Cardiac fibroblast (primary cell): ENCODE measurements at regions not wholly inside any gene's neighbourhood (a gene's known extent, or its start where the extent isn't known, plus 50 kb on each side); places are given as distances from the start of the nearest gene placed in this dataset.

ENCODE experiments used
- DNase-seq, 2 donors: peaks; one replicate each; pipeline versions ENCODE4 v3.0.0 to v3.0.0-alpha.2; 2010; ENCODE audit warnings: low read depth in 2 of 2
- H3K4me3 ChIP-seq, 2 donors: replicated peaks in 1 of 2; 1 replicate in 1 of 2; 2 replicates in 1 of 2; pipeline ENCODE4 v1.5.1; 2011; ENCODE audit warnings: low read depth in 2 of 2, low read length in 2 of 2, mild to moderate bottlenecking in 2 of 2, moderate library complexity in 1 of 2
- TF ChIP-seq, protein P1 (sequence below): IDR thresholded peaks from one replicate; pipeline ENCODE4 v1.5.1; 2011; ENCODE audit warnings: low read depth, mild to moderate bottlenecking, low read length, inconsistent platforms

DNA sequence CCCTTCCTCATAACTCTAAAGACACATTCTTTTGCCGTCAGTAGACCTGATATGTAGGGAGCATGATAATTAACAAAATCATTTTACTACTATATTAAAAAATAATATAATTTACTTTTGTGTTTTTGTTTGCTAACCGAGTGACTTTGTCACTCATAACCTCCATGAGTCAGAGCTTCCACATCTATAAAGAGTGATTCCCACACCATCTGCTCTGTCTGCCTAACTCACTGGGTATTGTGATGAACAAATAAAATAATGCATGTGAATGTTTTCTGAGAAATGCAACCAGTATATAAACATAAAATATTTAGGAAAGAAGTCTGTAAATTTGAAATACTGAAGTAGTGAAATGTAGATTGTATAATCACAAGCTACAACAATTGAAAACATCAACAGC, 123.4 kb upstream of the DSEL start:
- H3K4me3 ChIP-seq = no peak overlapping the region
- TF ChIP-seq, protein P1, sequence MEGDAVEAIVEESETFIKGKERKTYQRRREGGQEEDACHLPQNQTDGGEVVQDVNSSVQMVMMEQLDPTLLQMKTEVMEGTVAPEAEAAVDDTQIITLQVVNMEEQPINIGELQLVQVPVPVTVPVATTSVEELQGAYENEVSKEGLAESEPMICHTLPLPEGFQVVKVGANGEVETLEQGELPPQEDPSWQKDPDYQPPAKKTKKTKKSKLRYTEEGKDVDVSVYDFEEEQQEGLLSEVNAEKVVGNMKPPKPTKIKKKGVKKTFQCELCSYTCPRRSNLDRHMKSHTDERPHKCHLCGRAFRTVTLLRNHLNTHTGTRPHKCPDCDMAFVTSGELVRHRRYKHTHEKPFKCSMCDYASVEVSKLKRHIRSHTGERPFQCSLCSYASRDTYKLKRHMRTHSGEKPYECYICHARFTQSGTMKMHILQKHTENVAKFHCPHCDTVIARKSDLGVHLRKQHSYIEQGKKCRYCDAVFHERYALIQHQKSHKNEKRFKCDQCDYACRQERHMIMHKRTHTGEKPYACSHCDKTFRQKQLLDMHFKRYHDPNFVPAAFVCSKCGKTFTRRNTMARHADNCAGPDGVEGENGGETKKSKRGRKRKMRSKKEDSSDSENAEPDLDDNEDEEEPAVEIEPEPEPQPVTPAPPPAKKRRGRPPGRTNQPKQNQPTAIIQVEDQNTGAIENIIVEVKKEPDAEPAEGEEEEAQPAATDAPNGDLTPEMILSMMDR = no peak
- DNase-seq = peak in 1 of 2 donors; percentile 26

DNA sequence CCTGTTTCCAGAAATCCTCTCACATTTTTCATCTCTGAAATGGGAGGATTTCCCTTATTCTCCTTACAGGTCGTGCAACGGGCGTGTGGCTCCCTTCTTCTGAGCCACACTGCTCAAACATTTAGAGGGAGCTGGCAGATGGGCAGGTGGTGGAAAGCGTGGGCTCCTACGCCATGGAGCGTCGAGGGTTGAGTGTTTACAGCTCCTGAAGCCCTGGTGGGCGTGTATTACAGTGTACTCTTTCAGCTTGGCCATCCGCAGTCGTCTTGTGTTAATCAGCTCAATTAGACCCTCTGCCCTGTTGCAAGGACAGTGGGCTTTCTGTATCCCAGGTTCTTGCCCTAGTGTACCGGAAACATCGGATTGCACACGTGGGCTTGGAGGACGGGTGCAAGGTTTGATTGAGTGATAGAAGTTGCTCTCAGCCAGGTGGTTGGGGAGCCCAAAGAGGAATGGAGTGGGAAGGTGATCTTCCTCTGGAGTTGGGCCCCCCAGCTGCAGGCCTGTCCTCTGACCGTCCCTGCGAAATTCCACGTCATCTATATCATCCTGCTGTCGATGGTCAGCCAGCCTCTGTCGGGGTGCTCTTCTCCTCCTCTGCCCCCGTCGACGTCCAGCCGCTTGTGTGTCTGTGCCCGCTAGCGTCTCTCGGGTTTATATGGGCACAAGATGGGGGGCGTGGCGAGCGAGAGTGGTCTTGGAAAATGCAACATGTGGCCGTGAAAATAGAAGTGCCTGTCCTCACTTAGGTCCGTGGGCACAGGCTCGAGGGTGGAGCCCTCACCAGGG, 120.3 kb upstream of the DSEL start:
- no peak for DNase-seq

DNA sequence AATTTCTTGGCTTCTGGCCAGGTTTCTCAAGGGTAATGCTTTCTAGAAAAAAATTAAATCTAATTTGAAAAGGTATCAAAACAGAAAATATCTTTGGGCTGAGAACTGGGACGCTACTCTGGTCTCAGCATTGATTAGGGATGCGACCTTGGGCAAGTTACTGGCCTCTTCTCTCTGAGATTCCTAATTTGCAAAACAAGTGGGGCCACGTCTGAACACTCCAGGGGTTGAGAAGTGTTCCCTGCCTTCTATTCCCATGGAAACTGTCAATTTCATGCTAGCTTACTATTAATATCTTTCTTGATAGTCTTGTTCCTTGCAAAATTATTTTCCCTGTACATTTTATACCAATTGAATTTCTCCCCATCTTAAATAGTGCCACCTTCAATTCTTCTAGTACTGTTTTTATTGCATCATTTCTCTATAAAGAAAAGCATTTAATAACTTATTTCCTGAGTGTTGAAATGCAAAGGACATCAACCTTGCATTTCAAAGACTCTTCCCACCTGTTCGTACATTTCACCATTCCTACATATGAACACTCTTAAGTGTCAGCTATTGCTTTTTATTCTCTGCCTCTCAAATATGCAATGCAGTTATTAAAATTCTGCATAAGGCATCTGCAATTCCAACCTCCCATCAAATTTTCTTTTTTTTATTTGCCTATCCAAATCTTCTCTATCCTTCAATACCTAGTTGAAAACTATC, 118.3 kb upstream of the DSEL start:
- DNase-seq = no peak
- TF ChIP-seq, protein P1 = no peak

More for the DNA sequence above, 120.3 kb upstream of the DSEL start:
- TF ChIP-seq, protein P1 = no peak
- H3K4me3 ChIP-seq = no peak overlapping the region

DNA sequence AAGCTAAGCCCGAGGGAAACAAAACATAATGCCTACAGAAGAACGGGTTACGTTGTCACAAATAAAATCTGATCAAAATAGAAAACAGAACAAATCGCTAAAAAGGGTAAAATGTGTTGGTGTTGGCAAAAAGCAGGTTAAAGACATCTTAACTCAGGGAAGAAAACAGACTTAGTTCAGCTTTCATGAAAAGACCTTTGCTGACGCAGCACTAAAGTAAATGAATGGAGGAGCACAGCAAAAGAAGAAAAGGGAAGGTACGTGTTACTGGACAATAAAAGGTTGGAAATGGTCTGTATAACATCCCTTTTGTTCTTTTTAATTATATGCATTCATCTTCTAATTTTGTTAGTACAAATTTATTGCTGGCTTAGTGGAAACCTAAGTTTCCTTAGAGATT, 117.4 kb upstream of the DSEL start:
- TF ChIP-seq, protein P1 = no peak
- DNase-seq = no peak
- no peak overlapping the region for H3K4me3 ChIP-seq

More for the DNA sequence above, 118.3 kb upstream of the DSEL start:
- H3K4me3 ChIP-seq = no peak overlapping the region

DNA sequence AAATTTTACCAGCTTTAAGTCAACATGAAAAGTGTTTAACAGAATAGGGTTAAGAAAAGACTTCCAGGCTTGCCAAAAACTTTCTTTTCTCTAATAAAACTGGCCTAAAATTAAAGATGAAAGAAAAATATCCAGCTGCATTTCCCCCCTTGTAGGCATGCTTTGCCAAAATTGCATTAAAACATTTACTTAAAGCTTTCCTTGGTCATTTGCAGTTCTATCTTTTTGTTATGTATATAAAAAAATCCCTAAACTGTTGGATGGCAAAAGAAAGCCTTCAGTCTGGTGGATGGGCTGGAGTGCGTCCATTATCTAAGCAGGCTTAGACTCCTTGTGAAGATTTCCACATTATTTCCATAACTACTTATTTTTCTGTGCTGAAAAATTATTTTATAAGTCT, 105.4 kb upstream of the DSEL start:
- H3K4me3 ChIP-seq = no peak overlapping the region
- TF ChIP-seq, protein P1 = no peak
- no peak for DNase-seq

DNA sequence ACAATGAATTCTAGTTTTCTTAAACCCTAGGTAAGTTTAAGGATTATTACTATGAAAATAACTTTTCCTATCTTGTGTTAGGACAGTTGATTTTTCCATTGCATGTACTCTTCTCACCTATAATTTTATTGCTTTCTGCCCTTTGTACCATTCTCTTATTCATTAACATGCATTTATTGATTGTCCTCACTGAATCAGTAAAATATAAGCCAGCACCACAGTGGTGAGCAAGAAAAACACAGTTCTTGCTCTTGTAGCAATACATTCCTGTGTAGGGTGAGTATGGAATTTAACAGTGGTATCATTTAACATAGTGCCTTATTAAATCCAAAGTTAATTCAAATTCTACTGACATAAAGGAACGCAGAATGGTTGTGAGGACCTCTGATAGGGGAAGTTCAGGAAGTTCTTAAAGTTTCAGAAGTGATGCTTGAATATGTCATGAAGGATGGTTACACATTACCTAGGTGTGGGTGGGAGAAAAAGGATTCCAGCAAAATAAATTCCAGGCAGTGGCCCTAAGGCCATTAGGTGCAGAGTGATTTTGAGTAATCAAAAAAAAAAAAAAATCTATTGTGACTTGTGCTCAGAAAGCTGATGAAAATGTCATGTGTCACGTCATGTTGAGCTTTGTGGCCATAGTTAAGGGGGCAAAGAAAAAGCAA, 104.7 kb upstream of the DSEL start:
- no peak for DNase-seq
- TF ChIP-seq, protein P1 = no peak
- no peak overlapping the region for H3K4me3 ChIP-seq
